G401.6 (cell line): ENCODE measurements at regions not wholly inside any gene's neighbourhood (a gene's known extent, or its start where the extent isn't known, plus 50 kb on each side); places are given as distances from the start of the nearest gene placed in this dataset.

Experiments used
- FAIRE-seq: peaks from 2 replicates; lab custom pipeline; 2012; peaks lifted over from hg19 to GRCh38; lab: Jason Lieb, UNC

GRCh38 chr7:68313806-68314205, 1284.5 kb upstream of the AUTS2 start:
- FAIRE-seq: no peak

- no peak for FAIRE-seq
Measured at GRCh38 chr7:68314208-68314607, 1284.1 kb upstream of the AUTS2 start.

GRCh38 chr7:68317476-68317875, 1280.8 kb upstream of the AUTS2 start:
- FAIRE-seq: no peak

- no peak for FAIRE-seq
Measured at GRCh38 chr7:68319061-68319460, 1279.2 kb upstream of the AUTS2 start.

GRCh38 chr7:68321076-68321639, 1277.1 kb upstream of the AUTS2 start:
- no peak for FAIRE-seq

GRCh38 chr7:68321776-68322496, 1276.3 kb upstream of the AUTS2 start:
- no peak for FAIRE-seq

GRCh38 chr7:68324621-68325020, 1273.7 kb upstream of the AUTS2 start:
- FAIRE-seq: no peak

GRCh38 chr7:68334216-68334615, 1264.1 kb upstream of the AUTS2 start:
- no peak for FAIRE-seq

GRCh38 chr7:68334636-68335272, 1263.5 kb upstream of the AUTS2 start:
- no peak for FAIRE-seq

- no peak for FAIRE-seq
Measured at GRCh38 chr7:68336594-68336993, 1261.7 kb upstream of the AUTS2 start.

- FAIRE-seq: no peak
Measured at GRCh38 chr7:68348401-68348800, 1249.9 kb upstream of the AUTS2 start.

- no peak for FAIRE-seq
Measured at GRCh38 chr7:68362745-68363518, 1235.3 kb upstream of the AUTS2 start.

- FAIRE-seq: no peak
Measured at GRCh38 chr7:68364886-68365625, 1233.2 kb upstream of the AUTS2 start.

- no peak for FAIRE-seq
Measured at GRCh38 chr7:68371985-68372384, 1226.3 kb upstream of the AUTS2 start.

- FAIRE-seq: no peak
Measured at GRCh38 chr7:68376131-68376661, 1222.1 kb upstream of the AUTS2 start.

- no peak for FAIRE-seq
Measured at GRCh38 chr7:68381731-68382130, 1216.5 kb upstream of the AUTS2 start.

- no peak for FAIRE-seq
Measured at GRCh38 chr7:68384581-68384980, 1213.7 kb upstream of the AUTS2 start.

GRCh38 chr7:68393051-68393450, 1205.2 kb upstream of the AUTS2 start:
- no peak for FAIRE-seq

GRCh38 chr7:68394131-68394530, 1204.1 kb upstream of the AUTS2 start:
- FAIRE-seq: no peak

- no peak for FAIRE-seq
Measured at GRCh38 chr7:68399991-68400590, 1198.2 kb upstream of the AUTS2 start.

GRCh38 chr7:68400783-68401182, 1197.5 kb upstream of the AUTS2 start:
- no peak for FAIRE-seq

- FAIRE-seq: no peak
Measured at GRCh38 chr7:68401313-68401712, 1197.0 kb upstream of the AUTS2 start.
